Activated CD4-positive, alpha-beta memory T cell treated with anti-CD3 and anti-CD28 coated beads, Interleukin-2, amount 10 ng/mL, durations not matched to agents 7 days and 5 days (primary cell): ENCODE measurements at regions not wholly inside any gene's neighbourhood (a gene's known extent, or its start where the extent isn't known, plus 50 kb on each side); places are given as distances from the start of the nearest gene placed in this dataset.

ENCODE experiments used
- CTCF ChIA-PET: fragments of 350-600 bp; sonication (Branson Sonifier 250); formaldehyde crosslinking; loops from one replicate; lab custom pipeline; 2021; ENCODE audit warnings: antibody characterized with exemption, inconsistent platforms; lab: Charles Lee
- POLR2A ChIA-PET: fragments of 350-600 bp; sonication (Branson Sonifier 250); formaldehyde crosslinking; loops from one replicate; lab custom pipeline; 2021; ENCODE audit warnings: antibody characterized with exemption; lab: Charles Lee
- DNase-seq: peaks from one replicate; pipeline ENCODE4 v3.0.0-alpha.2; 2020
- H3K27ac Mint-ChIP-seq: one replicate; pipeline ENCODE4 v1.8.0; 2021; ENCODE audit warnings: mild to moderate bottlenecking, mixed read lengths
- H3K27me3 Mint-ChIP-seq: one replicate; pipeline ENCODE4 v1.8.0; 2021; ENCODE audit warnings: mixed read lengths
- H3K36me3 Mint-ChIP-seq: one replicate; pipeline ENCODE4 v1.8.0; 2021; ENCODE audit warnings: low read depth, mixed read lengths
- H3K4me1 Mint-ChIP-seq: one replicate; pipeline ENCODE4 v1.8.0; 2021; ENCODE audit warnings: mixed read lengths
- H3K4me3 Mint-ChIP-seq: one replicate; pipeline ENCODE4 v1.8.0; 2021; ENCODE audit warnings: mild to moderate bottlenecking, mixed read lengths
- H3K9me3 Mint-ChIP-seq: one replicate; pipeline ENCODE4 v1.8.0; 2021; ENCODE audit warnings: mixed read lengths

- ChIA-PET CTCF (no interaction called here), POLR2A (no interaction called here)
- H3K9me3 Mint-ChIP-seq, result peaks cover 7% of the 10 kb centered on the region
- no peaks in the 10 kb centered on the region for H3K36me3 Mint-ChIP-seq
- no peaks in the 10 kb centered on the region for H3K4me1 Mint-ChIP-seq
- H3K27me3 Mint-ChIP-seq, result no peaks in the 10 kb centered on the region
- H3K27ac Mint-ChIP-seq, result no peak overlapping the region
- no peak overlapping the region for H3K4me3 Mint-ChIP-seq
- no peak for DNase-seq
Measured at GRCh38 chr6:10205120-10205519, 209.8 kb downstream of the TFAP2A start.

DNA sequence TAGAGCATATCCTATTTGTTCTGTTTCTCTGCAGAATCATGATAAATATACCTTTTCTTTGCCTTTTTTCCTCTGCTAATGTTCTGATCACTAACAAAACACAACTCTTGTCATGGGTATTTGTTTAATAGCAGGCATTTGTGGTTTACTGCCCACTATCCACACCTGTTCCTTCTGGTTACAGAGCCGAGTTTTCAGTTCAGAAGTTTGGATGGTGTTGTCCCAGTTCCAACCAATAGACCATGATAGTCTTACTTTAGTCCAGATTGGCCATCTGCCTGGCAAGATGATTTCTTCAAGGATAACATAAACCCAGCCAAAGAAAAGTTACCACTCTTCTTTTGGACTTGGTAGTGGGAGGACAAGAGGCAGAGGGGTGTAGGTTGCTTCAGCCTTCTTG is 211.2 kb downstream of the TFAP2A start:
- Mint-ChIP-seq H3K36me3 (no peaks in the 10 kb centered on the region), H3K27ac (no peak overlapping the region), H3K27me3 (no peaks in the 10 kb centered on the region), H3K4me3 (no peak overlapping the region), H3K9me3 (peaks cover 10% of the 10 kb centered on the region), H3K4me1 (no peaks in the 10 kb centered on the region)
- CTCF ChIA-PET, result no interaction called here
- POLR2A ChIA-PET, result no interaction called here
- no peak for DNase-seq

DNA sequence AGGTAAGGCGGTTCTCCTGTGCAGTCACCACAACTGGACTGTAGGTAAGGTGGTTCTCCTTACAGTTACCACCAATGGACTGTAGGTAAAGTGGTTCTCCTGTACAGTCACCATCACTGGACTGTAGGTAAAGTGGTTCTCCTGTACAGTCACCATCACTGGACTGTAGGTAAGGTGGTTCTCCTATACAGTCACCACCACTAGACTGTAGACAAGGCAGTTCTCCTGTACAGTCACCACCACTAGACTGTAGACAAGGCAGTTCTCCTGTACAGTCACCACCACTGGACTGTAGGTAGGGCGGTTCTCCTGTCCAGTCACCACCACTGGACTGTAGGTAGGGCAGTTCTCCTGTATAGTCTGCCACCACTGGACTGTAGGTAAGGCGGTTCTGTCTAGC is 212.3 kb downstream of the TFAP2A start:
- no peak overlapping the region for H3K27ac Mint-ChIP-seq
- no peaks in the 10 kb centered on the region for H3K36me3 Mint-ChIP-seq
- DNase-seq, result no peak
- H3K4me3 Mint-ChIP-seq, result no peak overlapping the region
- ChIA-PET POLR2A (no interaction called here), CTCF (no interaction called here)
- H3K27me3 Mint-ChIP-seq, result no peaks in the 10 kb centered on the region
- H3K4me1 Mint-ChIP-seq, result no peaks in the 10 kb centered on the region
- H3K9me3 Mint-ChIP-seq, result peaks cover 10% of the 10 kb centered on the region

- Mint-ChIP-seq H3K27me3 (no peaks in the 10 kb centered on the region), H3K4me3 (no peak overlapping the region), H3K9me3 (peaks cover 10% of the 10 kb centered on the region), H3K4me1 (no peaks in the 10 kb centered on the region), H3K27ac (no peak overlapping the region), H3K36me3 (no peaks in the 10 kb centered on the region)
- no peak for DNase-seq
- CTCF ChIA-PET, result no interaction called here
- POLR2A ChIA-PET, result no interaction called here
Measured at GRCh38 chr6:10201606-10202510, 213.0 kb downstream of the TFAP2A start.

DNA sequence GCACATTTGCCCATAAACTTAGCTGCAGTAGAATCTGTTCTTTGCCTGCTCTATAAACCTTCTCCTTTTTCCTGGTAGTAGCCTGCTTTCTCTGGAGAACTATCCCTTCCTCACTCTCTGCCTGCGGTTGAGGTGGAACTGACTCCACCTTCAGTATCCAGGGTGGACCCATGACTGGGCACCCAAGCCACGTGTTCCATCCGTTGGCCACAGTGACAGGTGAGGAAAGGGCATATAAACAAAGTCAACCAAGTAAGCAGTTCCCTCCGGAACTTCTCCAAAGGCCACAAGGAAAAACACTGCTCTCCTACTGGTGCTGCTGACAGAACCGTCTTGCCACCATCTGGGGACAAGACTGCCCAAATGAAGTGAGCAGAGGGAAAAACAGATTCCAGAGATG is 218.8 kb downstream of the TFAP2A start:
- ChIA-PET POLR2A (no interaction called here), CTCF (no interaction called here)
- Mint-ChIP-seq H3K9me3 (peaks cover 8% of the 10 kb centered on the region), H3K36me3 (no peaks in the 10 kb centered on the region), H3K27ac (no peak overlapping the region), H3K27me3 (no peaks in the 10 kb centered on the region), H3K4me1 (no peaks in the 10 kb centered on the region), H3K4me3 (no peak overlapping the region)
- DNase-seq, result no peak

DNA sequence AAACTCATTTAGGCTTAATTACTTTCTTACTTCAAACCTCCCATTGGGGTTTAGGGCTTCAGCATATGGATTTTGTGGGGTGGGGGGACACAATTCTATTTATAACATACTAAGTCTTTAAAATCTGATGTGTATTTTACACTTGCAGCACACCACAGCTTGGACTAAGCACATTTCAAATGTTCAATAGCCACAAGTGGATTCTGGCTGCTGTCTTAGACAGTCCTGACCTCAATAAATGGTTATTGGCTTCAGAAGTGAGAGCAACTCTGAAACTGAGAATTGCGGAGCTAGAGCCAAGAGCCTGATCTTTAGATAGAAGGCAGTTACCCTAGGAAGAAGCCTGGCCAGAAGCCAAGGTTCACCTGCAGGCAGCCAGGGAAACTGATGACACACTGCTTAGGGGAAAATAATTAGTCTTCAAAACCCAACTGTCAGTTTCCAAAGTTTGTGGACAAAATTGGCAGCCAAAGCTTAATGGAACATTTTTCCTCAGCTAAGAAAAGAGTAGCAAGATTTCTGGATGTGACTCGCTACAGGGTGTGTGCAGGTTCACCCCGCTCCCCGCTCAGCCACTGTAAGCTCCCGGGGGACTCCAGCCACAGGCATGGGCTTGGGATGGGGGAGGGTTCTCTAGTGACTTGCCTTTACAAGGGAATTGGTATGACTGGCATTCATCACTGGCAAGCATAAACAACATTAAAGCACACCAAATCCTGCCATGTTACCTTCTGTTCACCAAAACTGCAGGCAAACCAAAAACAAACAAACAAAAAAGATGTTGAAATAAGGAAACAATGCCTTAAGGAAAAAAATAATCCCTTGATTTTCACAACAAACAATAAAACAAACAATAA is 219.8 kb downstream of the TFAP2A start:
- Mint-ChIP-seq H3K4me1 (no peaks in the 10 kb centered on the region), H3K27me3 (no peaks in the 10 kb centered on the region), H3K36me3 (no peaks in the 10 kb centered on the region), H3K27ac (no peak overlapping the region), H3K4me3 (no peak overlapping the region), H3K9me3 (peaks cover 2% of the 10 kb centered on the region)
- no peak for DNase-seq
- CTCF ChIA-PET, result no interaction called here
- POLR2A ChIA-PET, result no interaction called here

- Mint-ChIP-seq H3K27ac (no peak overlapping the region), H3K9me3 (no peaks in the 10 kb centered on the region), H3K36me3 (no peaks in the 10 kb centered on the region), H3K4me3 (no peak overlapping the region), H3K27me3 (no peaks in the 10 kb centered on the region), H3K4me1 (no peaks in the 10 kb centered on the region)
- ChIA-PET POLR2A (no interaction called here), CTCF (no interaction called here)
- DNase-seq, result no peak
Measured at GRCh38 chr6:10193321-10193720, 221.6 kb downstream of the TFAP2A start.

- Mint-ChIP-seq H3K27ac (no peak overlapping the region), H3K4me1 (no peaks in the 10 kb centered on the region), H3K9me3 (peaks cover 2% of the 10 kb centered on the region), H3K4me3 (no peak overlapping the region), H3K27me3 (no peaks in the 10 kb centered on the region), H3K36me3 (no peaks in the 10 kb centered on the region)
- ChIA-PET POLR2A (no interaction called here), CTCF (no interaction called here)
- no peak for DNase-seq
Measured at GRCh38 chr6:10190042-10190441, 224.8 kb downstream of the TFAP2A start.

- H3K9me3 Mint-ChIP-seq, result peaks cover 8% of the 10 kb centered on the region
- no peak overlapping the region for H3K27ac Mint-ChIP-seq
- DNase-seq, result no peak
- POLR2A ChIA-PET, result no interaction called here
- no peaks in the 10 kb centered on the region for H3K4me1 Mint-ChIP-seq
- H3K4me3 Mint-ChIP-seq, result no peak overlapping the region
- CTCF ChIA-PET, result no interaction called here
- no peaks in the 10 kb centered on the region for H3K36me3 Mint-ChIP-seq
- H3K27me3 Mint-ChIP-seq, result no peaks in the 10 kb centered on the region
Measured at GRCh38 chr6:10184371-10185227, 230.3 kb downstream of the TFAP2A start.

DNA sequence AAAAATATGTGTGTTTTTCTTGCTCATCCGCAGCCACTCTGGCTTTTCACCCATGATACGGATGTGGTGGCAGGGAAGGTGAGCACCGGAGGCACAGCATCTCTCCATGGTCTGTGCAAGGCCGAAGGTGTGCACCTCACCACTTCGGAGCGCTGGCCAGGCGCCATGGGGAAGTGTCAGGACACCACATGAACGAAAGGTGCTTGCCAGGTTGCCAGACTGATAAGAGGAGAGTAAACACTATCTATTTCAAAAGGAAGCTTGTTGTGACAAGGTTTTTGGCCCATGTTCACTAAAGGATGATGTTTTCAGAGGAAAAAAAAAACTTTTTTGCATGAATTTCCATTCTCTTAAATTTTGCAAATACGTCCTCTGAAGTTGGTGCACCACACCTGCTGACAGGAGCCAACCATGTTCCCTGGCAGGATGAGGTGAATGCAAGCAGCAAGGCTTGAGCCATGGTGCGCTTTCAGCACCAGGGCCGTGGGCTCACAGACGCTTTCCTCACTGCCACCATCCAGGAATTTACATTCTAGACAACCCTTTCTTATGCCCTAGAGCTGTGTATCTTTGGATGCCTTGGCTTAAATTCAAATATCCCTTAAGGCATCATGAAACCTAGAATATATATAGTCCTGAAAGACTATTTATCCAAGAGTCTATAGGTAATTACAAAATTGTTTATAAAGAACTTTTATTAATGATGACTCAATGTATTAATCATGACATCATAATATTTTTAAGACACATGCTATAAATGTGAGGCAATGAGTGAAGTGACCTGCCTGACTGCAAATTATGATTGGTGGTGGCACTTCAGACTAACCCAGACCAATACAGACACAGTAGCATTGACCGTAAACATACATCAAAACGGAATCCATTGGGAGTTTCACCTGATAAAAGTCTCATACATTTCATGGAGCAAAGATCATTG is 234.5 kb downstream of the TFAP2A start:
- Mint-ChIP-seq H3K36me3 (no peaks in the 10 kb centered on the region), H3K27me3 (no peaks in the 10 kb centered on the region), H3K4me3 (no peak overlapping the region), H3K4me1 (no peaks in the 10 kb centered on the region), H3K27ac (no peak overlapping the region), H3K9me3 (peaks cover 6% of the 10 kb centered on the region)
- ChIA-PET CTCF (no interaction called here), POLR2A (no interaction called here)
- no peak for DNase-seq

GRCh38 chr6:10177704-10178103 is 237.2 kb downstream of the TFAP2A start:
- Mint-ChIP-seq H3K36me3 (no peaks in the 10 kb centered on the region), H3K4me1 (no peaks in the 10 kb centered on the region), H3K27me3 (no peaks in the 10 kb centered on the region), H3K27ac (no peak overlapping the region), H3K9me3 (peaks cover 3% of the 10 kb centered on the region), H3K4me3 (no peak overlapping the region)
- ChIA-PET POLR2A (no interaction called here), CTCF (no interaction called here)
- no peak for DNase-seq

DNA sequence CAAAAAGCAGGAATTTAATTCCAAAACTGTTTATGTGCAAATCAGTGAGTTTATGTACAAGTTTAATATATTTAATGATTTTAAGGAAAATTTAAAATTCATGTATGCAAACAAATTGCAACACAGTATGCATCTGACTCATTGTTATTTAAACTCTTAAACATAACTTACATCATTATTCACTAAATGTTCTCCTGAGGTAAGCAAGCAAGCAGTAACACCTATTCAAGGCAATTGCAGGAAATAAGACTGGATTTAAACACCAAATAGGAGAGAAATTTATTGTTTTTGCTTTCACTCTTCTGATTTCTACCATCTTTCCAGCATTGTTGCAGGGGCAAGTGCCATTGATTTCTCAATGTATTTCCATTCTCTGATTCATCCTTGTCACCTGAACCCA is 239.5 kb downstream of the TFAP2A start:
- Mint-ChIP-seq H3K9me3 (peaks cover 7% of the 10 kb centered on the region), H3K4me1 (no peaks in the 10 kb centered on the region), H3K4me3 (no peak overlapping the region), H3K27me3 (no peaks in the 10 kb centered on the region), H3K36me3 (no peaks in the 10 kb centered on the region), H3K27ac (no peak overlapping the region)
- no peak for DNase-seq
- CTCF ChIA-PET, result no interaction called here
- POLR2A ChIA-PET, result no interaction called here
